ENCODE measurements at regions not wholly inside any gene's neighbourhood (a gene's known extent, or its start where the extent isn't known, plus 50 kb on each side); places are given as distances from the start of the nearest gene placed in this dataset.

GRCh38 chr14:97916669-97917568, 1119.7 kb downstream of the VRK1 start:
- Histone ChIP-seq H3K4me1 (ENCODE audit: control insufficient read depth in 2 of 3, insufficient read depth in 2 of 3, low read depth in 1 of 3, low read length in 3 of 3) (no peaks in the 10 kb centered on the region), H3K4me3 (ENCODE audit: low read length in 3 of 3) (no peak overlapping the region), H3K27me3 (ENCODE audit: control insufficient read depth, insufficient read depth, low read length) (no peaks in the 10 kb centered on the region), H3K36me3 (ENCODE audit: control insufficient read depth in 2 of 3, insufficient read depth in 3 of 3, low read length in 3 of 3) (no peaks in the 10 kb centered on the region), H3K9me3 (ENCODE audit: control insufficient read depth in 2 of 3, insufficient read depth in 1 of 3, low read length in 3 of 3) (no peaks in the 10 kb centered on the region), H3K27ac (ENCODE audit: low read depth in 2 of 2, low read length in 2 of 2) (no peak overlapping the region), H3K9ac (ENCODE audit: low read length in 3 of 3) (no peak overlapping the region)
- intact Hi-C loops (cut with DNase I) = no loop called here
- FAIRE-seq = no peak
- DNase-seq = no peak
- TF ChIP-seq, protein P1, sequence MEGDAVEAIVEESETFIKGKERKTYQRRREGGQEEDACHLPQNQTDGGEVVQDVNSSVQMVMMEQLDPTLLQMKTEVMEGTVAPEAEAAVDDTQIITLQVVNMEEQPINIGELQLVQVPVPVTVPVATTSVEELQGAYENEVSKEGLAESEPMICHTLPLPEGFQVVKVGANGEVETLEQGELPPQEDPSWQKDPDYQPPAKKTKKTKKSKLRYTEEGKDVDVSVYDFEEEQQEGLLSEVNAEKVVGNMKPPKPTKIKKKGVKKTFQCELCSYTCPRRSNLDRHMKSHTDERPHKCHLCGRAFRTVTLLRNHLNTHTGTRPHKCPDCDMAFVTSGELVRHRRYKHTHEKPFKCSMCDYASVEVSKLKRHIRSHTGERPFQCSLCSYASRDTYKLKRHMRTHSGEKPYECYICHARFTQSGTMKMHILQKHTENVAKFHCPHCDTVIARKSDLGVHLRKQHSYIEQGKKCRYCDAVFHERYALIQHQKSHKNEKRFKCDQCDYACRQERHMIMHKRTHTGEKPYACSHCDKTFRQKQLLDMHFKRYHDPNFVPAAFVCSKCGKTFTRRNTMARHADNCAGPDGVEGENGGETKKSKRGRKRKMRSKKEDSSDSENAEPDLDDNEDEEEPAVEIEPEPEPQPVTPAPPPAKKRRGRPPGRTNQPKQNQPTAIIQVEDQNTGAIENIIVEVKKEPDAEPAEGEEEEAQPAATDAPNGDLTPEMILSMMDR (IDR thresholded peaks at IDR 0.05; ENCODE audit: borderline replicate concordance, extremely low read depth, insufficient read depth) = no peak

DNA sequence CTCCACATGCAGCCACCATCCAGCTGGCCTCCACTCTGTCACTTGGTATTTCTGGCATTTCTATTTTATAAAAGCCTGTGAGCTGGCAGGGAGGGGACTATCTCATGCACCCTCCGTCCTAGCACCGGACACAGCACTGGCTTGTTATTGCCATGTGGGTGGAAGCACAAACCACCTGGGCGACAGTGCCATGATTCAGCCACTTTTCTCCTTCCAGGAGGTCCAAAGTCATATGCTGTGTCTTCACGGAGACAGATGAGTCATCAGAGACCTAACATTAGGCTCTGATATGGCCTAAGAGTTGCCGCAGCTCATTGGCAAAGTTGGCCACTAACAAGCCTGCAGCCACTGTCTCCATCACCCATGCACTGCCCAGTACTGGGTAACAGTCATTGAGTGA, 1123.0 kb downstream of the VRK1 start:
- Histone ChIP-seq H3K27ac (ENCODE audit: low read depth in 2 of 2, low read length in 2 of 2) (no peak overlapping the region), H3K9me3 (ENCODE audit: control insufficient read depth in 2 of 3, insufficient read depth in 1 of 3, low read length in 3 of 3) (no peaks in the 10 kb centered on the region), H3K4me1 (ENCODE audit: control insufficient read depth in 2 of 3, insufficient read depth in 2 of 3, low read depth in 1 of 3, low read length in 3 of 3) (no peaks in the 10 kb centered on the region), H3K27me3 (ENCODE audit: control insufficient read depth, insufficient read depth, low read length) (no peaks in the 10 kb centered on the region), H3K9ac (ENCODE audit: low read length in 3 of 3) (no peak overlapping the region), H3K4me3 (ENCODE audit: low read length in 3 of 3) (no peak overlapping the region), H3K36me3 (ENCODE audit: control insufficient read depth in 2 of 3, insufficient read depth in 3 of 3, low read length in 3 of 3) (no peaks in the 10 kb centered on the region)
- DNase-seq (no peak), FAIRE-seq (no peak)
- intact Hi-C loops (cut with DNase I) = no loop called here
- TF ChIP-seq, protein P1 (IDR thresholded peaks at IDR 0.05; ENCODE audit: borderline replicate concordance, extremely low read depth, insufficient read depth) = no peak

- no peaks in the 10 kb centered on the region for H3K36me3 ChIP-seq (ENCODE audit: control insufficient read depth in 2 of 3, insufficient read depth in 3 of 3, low read length in 3 of 3)
- TF ChIP-seq, protein P1 (IDR thresholded peaks at IDR 0.05; ENCODE audit: borderline replicate concordance, extremely low read depth, insufficient read depth) = no peak
- no peaks in the 10 kb centered on the region for H3K4me1 ChIP-seq (ENCODE audit: control insufficient read depth in 2 of 3, insufficient read depth in 2 of 3, low read depth in 1 of 3, low read length in 3 of 3)
- no peaks in the 10 kb centered on the region for H3K27me3 ChIP-seq (ENCODE audit: control insufficient read depth, insufficient read depth, low read length)
- intact Hi-C loops (cut with DNase I) = no loop called here
- H3K4me3 ChIP-seq (ENCODE audit: low read length in 3 of 3) = no peak overlapping the region
- DNase-seq = no peak
- no peak for FAIRE-seq
- H3K9me3 ChIP-seq (ENCODE audit: control insufficient read depth in 2 of 3, insufficient read depth in 1 of 3, low read length in 3 of 3) = no peaks in the 10 kb centered on the region
- no peak overlapping the region for H3K9ac ChIP-seq (ENCODE audit: low read length in 3 of 3)
- no peak overlapping the region for H3K27ac ChIP-seq (ENCODE audit: low read depth in 2 of 2, low read length in 2 of 2)
Observed at GRCh38 chr14:97921296-97921695, 1124.1 kb downstream of the VRK1 start.

Measured in kidney (tissue), 13 donors.